T-helper 2 cell (primary cell): ENCODE measurements at regions not wholly inside any gene's neighbourhood (a gene's known extent, or its start where the extent isn't known, plus 50 kb on each side); places are given as distances from the start of the nearest gene placed in this dataset.
"Not testable (repeated sequence)": the region's sequence is repeated elsewhere in the genome, so short reads cannot be mapped to it uniquely, and the experiment has no call there.

Source experiments
- DNase-seq, 5 experiments: peaks; one replicate each; pipeline versions ENCODE4 v3.0.0 to v3.0.0-alpha.2; 2012 to 2022

DNA sequence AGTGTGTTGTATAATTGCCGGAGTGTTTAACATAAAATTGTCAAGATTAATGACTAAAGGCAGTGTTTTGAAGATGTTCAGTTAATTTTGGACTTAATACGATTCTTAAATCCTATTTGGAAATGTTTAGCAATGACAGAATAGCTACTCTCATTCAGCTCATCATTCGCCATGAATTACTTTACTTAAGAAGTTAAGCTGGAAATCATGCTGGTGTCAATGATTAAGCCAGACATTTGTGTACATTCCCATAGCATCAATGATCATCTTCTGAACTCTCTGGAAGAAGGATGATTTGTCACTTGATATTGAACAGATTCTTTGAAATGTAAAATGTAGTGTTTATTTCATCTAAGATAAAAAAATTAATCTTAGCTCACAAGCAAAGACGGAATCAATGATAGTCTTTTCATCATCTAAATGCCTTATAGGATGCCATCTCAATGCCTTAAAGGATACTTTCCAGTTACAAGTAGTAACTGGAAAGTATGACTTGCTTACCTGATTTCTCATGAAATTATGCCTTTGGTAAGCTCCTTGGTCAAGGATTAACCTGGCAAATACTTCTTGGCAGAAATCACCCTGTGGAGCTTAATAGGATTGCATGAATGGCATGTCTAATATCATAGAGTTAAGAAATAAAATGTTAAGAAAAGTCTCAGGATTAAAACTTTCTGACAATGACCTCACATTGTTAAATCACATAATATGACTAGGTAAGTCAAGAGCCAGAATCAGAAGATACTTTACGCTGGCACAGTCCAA lies 515.5 kb upstream of the AGA start:
- no peak for DNase-seq

GRCh38 chr4:177960566-177960965 lies 518.3 kb upstream of the AGA start:
- no peak for DNase-seq

DNA sequence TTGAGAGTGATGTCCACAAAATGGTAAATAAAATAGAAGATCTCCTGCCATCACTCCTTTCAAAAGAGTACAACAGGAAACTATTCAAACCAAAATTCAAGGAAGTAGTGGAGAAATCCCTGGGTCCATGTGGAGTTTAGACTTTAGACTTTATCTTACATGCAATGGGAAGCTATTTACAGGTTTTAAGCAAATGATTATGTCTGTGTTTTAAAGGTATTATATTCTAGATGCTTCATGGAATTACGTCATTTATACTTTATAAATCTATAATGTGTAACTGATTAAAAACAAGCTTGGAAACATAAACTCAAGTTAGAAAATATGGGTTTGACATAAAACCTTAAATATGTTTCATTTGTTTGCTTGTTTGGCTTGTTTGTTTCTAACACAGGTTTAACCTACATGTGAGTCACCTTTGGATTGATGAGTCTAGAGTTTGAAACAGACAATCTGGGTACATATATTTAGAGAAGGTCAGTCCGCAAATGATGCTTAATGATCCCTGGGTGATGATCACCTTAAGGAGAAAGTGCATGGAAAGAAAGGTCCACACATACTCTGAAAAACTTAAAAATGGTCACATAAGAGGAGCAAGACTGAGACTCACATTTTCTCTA lies 519.6 kb upstream of the AGA start:
- DNase-seq = no peak

- DNase-seq = no peak
These were observed 521.8 kb upstream of the AGA start for GRCh38 chr4:177964061-177964460.

- DNase-seq = no peak
These were observed 522.5 kb upstream of the AGA start for GRCh38 chr4:177964693-177965168.

- DNase-seq = no peak
These were observed 525.1 kb upstream of the AGA start for GRCh38 chr4:177967328-177967727.

DNA sequence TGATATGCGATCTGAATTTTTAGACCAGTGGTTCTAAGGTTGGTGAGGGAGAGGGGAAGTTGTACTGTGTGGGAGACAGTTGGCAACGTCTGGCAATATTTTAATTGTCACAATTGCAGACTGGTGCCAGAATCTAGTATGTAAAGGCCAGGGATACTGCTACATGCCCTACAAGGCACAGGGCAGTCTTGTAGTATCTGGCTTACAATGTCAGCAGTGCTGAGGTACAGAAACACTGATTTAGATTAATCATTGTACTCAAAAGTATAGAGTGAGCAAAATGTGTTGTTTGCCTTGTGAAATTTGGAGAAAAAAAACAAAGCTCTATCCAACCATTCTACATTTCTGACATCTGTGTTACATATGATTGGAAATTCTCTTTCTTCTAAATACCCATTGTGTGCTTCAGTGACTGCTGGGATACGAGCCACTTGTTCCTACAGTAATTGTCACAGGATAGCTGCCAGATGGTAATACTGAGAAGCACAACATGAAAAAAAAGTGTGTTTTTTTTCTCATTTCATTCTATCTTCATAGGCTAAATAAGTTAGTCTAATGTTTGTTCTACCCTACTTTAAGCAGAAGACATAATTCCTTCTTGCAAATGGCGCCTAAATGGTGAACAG lies 526.7 kb upstream of the AGA start:
- no peak for DNase-seq

GRCh38 chr4:177974461-177974860 lies 532.2 kb upstream of the AGA start:
- no peak for DNase-seq

DNA sequence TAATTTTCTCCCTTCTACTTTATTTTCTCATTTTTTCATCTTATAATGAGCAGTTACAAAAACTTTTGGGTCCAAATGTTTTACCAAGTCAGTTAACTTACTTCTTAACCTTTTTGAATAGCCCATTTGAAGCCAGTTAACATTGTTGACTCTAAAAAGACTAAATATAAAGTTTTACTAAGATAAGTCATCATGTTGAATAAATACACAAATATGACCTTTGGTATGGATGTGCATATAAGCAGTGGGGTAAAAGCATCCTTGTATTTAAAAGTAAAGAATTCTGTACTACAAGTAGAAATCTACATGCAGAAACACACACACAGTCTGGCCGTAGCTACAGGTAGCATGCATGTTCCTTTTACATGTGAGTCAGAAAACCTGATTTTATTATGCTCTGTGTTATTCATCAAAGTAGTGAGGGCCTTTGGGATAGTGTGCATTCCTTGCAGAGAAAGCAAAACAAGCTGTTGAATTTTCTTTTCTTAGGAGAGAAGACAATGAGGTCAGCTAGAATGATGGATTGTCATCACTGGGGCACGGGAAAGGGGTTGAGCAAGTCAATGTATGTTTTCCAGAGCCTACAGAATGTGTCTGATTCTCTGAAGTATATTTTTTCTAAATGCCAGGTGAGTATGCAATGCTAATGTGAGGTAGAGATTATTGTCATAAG lies 533.2 kb upstream of the AGA start:
- no peak for DNase-seq

DNA sequence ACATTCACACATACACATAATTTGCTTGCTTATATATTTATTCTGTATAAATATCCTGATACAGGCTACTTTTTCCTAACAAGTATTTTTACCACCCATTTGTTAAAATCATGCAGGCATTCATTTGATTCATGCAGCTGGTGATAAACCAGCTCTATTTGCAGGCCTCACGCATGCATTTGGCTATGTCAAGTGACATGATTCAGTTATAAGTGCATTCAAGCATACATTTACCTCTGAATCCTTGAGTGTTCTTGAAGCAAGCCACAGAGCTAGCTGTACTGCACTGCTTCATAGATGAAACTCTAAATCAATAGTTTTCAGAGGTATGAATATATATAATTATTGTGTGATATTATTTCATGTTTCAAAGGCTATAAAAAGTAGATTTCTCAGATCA lies 544.0 kb upstream of the AGA start:
- no peak for DNase-seq

GRCh38 chr4:177987896-177988295 lies 545.7 kb upstream of the AGA start:
- no peak for DNase-seq

- no peak for DNase-seq
These were observed 547.4 kb upstream of the AGA start for GRCh38 chr4:177989503-177990201.

DNA sequence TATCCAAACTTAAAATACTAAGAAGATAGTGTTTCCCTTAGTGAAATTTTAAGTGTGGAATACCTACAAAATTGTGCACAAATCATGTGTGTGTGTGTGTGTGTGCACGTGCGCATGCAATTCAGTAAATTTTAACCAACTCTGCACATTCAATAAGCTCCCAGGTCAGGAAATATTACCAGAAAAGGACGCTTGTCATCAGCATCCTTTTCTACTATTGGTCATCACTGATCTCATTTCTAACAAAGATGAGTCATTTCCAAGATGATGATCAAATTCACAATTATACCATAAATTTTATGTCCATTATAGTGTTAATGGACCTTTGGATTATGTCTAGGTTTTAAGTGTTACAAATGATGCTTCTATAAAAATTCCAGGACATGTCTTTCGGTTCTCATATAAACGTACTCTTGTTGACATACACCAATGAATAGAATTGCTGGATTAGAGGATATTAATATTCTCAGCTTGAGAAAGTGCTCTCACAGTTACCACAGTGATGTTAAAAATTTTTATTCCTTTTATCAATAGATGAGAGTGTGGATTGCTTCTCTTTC lies 560.9 kb upstream of the AGA start:
- DNase-seq = no peak

DNA sequence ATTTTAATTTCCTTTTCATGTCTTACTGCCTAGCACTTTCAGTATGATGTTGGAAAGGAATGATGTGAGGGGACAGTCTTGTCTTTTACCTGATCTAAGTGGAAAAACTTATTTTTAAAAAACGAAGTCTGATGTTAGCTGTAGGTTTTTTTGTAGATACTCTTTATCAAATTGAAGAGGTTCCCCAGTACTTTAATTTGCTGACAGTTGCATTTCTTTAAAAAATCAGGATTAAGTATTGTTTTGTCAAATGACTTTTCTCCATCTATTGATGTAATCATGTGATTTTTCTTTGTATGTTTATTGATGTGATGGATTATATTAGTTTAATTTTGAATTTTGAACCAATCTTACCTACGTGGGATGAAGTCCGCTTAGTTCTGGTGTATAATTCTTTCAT lies 568.4 kb upstream of the AGA start:
- DNase-seq = no peak

DNA sequence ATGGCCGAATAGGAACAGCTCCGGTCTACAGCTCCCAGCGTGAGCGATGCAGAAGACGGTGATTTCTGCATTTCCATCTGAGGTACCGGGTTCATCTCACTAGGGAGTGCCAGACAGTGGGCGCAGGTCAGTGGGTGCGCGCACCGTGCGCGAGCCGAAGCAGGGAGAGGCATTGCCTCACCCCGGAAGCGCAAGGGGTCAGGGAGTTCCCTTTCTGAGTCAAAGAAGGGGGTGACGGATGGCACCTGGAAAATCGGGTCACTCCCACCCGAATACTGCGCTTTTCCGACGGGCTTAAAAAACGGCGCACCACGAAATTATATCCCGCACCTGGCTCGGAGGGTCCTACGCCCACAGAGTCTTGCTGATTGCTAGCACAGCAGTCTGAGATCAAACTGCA lies 572.8 kb upstream of the AGA start:
- not testable (repeated sequence) for DNase-seq

GRCh38 chr4:178026999-178027398 lies 584.8 kb upstream of the AGA start:
- no peak for DNase-seq

GRCh38 chr4:178027796-178028195 lies 585.6 kb upstream of the AGA start:
- DNase-seq = no peak

DNA sequence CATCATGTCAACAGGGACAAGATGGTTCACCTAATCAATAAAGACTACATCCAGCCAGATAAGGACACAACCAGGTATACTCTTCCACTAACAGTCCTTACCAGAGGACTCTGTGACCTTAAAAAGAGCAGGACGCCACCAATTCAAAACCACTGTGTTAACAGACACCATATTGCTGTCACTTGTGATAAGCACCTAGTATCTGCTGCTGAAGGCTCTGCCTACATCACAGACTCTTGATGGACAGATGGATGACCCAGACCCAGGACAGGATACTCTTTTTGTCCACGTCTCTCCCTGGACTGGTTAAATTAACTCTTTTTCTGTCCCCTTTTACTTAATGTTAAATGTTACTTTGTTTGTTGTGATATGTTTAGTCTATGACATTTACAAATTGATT lies 586.2 kb upstream of the AGA start:
- no peak for DNase-seq

GRCh38 chr4:178037459-178038214 lies 595.4 kb upstream of the AGA start:
- no peak for DNase-seq

DNA sequence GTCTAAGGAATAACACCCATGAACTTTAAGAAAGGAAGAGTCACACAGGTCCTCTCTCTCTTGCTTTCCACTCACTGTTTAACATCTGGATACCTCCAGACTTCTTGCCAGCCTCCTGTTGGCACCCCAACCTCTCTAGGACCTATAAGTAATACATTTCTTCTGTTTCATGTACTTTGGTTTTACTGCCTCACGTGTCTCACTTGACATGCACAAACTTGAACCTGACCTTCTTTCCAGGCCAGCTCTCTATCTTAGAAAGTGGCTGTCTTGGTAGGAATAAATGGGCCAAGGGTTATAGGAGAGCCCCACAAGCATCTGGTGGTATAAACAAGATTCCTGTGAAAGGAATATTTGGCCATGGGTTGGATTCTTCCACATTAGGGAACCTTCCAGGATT lies 614.8 kb upstream of the AGA start:
- DNase-seq = no peak

DNA sequence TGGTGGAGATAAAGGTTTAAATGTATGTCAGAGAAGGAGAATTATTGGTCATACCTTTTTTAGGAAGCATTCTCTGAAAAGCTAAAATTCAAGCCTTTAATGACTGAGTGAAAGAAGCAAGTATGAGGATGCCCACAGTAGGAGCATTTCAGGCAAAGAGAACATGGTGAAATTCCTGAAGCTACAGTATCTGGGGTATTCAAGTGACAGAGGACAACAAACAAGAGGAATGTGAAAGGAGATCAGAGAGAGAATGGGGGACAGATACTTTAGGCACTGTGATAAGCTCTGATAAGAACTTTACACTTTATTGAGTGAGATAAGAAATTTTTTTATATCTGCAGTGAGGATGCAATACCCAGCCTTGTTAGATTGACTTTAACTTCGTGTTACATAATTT lies 621.3 kb upstream of the AGA start:
- no peak for DNase-seq
